Stomach (tissue), 8 donors: ENCODE measurements at regions not wholly inside any gene's neighbourhood (a gene's known extent, or its start where the extent isn't known, plus 50 kb on each side); places are given as distances from the start of the nearest gene placed in this dataset.

ENCODE experiments used
- DNase-seq, 2 donors: peaks; one replicate each; pipeline versions ENCODE4 v3.0.0 to v3.0.0-alpha.2; 2013 to 2019
- H3K27ac ChIP-seq, 5 donors: fragments of 200-600 bp in 4 of 5; sonication (generic) in 4 of 5; one replicate each; pipeline ENCODE4 v1.5.1; 2013 to 2019; ENCODE audit warnings: mild to moderate bottlenecking in 1 of 5, moderate library complexity in 1 of 5
- H3K27me3 ChIP-seq, 3 donors: fragments of 200-600 bp; sonication (generic); one replicate each; pipeline ENCODE4 v1.5.1; 2017 to 2019; ENCODE audit warnings: mixed run types in 1 of 3
- H3K36me3 ChIP-seq, 4 donors: fragments of 200-600 bp; sonication (generic); 1 replicate in 3 of 4; 2 replicates in 1 of 4; pipeline ENCODE4 v1.5.1; 2016 to 2019
- H3K4me1 ChIP-seq, 4 donors: fragments of 200-600 bp; sonication (generic); one replicate each; pipeline ENCODE4 v1.5.1; 2016 to 2019
- H3K4me3 ChIP-seq, 4 donors: fragments of 200-600 bp; sonication (generic) in 3 of 4; one replicate each; pipeline ENCODE4 v1.5.1; 2016 to 2019; ENCODE audit warnings: mild to moderate bottlenecking in 1 of 4
- H3K9me3 ChIP-seq, 4 donors: fragments of 200-600 bp; sonication (generic); one replicate each; pipeline ENCODE4 v1.5.1; 2016 to 2019
- CTCF ChIP-seq, 7 experiments: fragments of 450-650 bp in 4 of 7; fragments of 200-600 bp in 3 of 7; sonication (generic) in 3 of 7; IDR thresholded peaks; one replicate each; pipeline ENCODE4 v1.5.1; 2016 to 2019; ENCODE audit warnings: antibody characterized with exemption in 7 of 7, control low read depth in 2 of 7, mild to moderate bottlenecking in 1 of 7
- EP300 ChIP-seq: sonication (generic); formaldehyde crosslinking; IDR thresholded peaks from one replicate; pipeline ENCODE4 v1.6.1; 2017; ENCODE audit warnings: antibody characterized with exemption
- POLR2A ChIP-seq, 4 donors: fragments of 450-650 bp; IDR thresholded peaks; one replicate each; pipeline ENCODE4 v1.6.1; 2016; ENCODE audit warnings: antibody characterized with exemption in 4 of 4, control low read depth in 2 of 4, mild to moderate bottlenecking in 1 of 4, moderate library complexity in 1 of 4
- POLR2AphosphoS5 ChIP-seq, 3 donors: sonication (generic); formaldehyde crosslinking; IDR thresholded peaks; one replicate each; pipeline ENCODE4 v1.6.1; 2016; ENCODE audit warnings: antibody characterized with exemption in 3 of 3
- WGBS, 5 donors: extraction: QIAGEN DNeasy Blood & Tissue Kit in 3 of 5; methylation state at CpG; one replicate each; pipeline versions ENCODE4 v1.1.5 to v1.1.7; 2013 to 2018; 5-methylcytosine and 5-hydroxymethylcytosine counted together
- intact Hi-C: fragments of 100-400 bp; cut with DNase I; formaldehyde crosslinking; loops from one replicate; pipeline ENCODE4 v1.15.1; 2023; ENCODE audit warnings: low total_unique reads
- donor health status: healthy with polysubstance abuse.
- donor health status: Bipolar disorder and iron deficiency.
- donor health status: healthy.

GRCh38 chr3:197376020-197376419, 77.6 kb upstream of the DLG1 start:
- H3K9me3 ChIP-seq: no peaks in the 10 kb centered on the region
- intact Hi-C loops: no loop called here

GRCh38 chr3:197375001-197375441, 76.6 kb upstream of the DLG1 start:
- Histone ChIP-seq H3K9me3 (no peaks in the 10 kb centered on the region), H3K4me3 (no peak overlapping the region), H3K27me3 (no peaks in the 10 kb centered on the region), H3K36me3 (no peaks in the 10 kb centered on the region), H3K27ac (no peak overlapping the region), H3K4me1 (peaks cover 0 to 18% (median 12%) of the 10 kb centered on the region in 4 donors)
- intact Hi-C loops: no loop called here
- 88 to 95% (median 93%) methylated on average over 11 of the region's 11 CpGs for WGBS, 5 donors
- DNase-seq: no peak
- TF ChIP-seq POLR2AphosphoS5 (IDR thresholded peaks at IDR 0.05) (no peak), CTCF (IDR thresholded peaks at IDR 0.05) (no peak), EP300 (no peak), POLR2A (IDR thresholded peaks at IDR 0.05) (no peak)

More at GRCh38 chr3:197376020-197376419, 77.6 kb upstream of the DLG1 start:
- no peak overlapping the region for H3K27ac ChIP-seq
- H3K4me1 ChIP-seq: peaks cover 0 to 18% (median 12%) of the 10 kb centered on the region in 4 donors
- no peak overlapping the region for H3K4me3 ChIP-seq
- H3K27me3 ChIP-seq: no peaks in the 10 kb centered on the region
- TF ChIP-seq POLR2A (IDR thresholded peaks at IDR 0.05): no peak
- TF ChIP-seq POLR2AphosphoS5 (IDR thresholded peaks at IDR 0.05): no peak
- no peak for TF ChIP-seq EP300
- no peak for TF ChIP-seq CTCF (IDR thresholded peaks at IDR 0.05)
- WGBS, 5 donors: 89 to 98% (median 95%) methylated on average over 4 of the region's 4 CpGs
- no peak for DNase-seq
- no peaks in the 10 kb centered on the region for H3K36me3 ChIP-seq

GRCh38 chr3:197373096-197373495, 74.7 kb upstream of the DLG1 start:
- H3K4me1 ChIP-seq: peaks cover 0 to 18% (median 12%) of the 10 kb centered on the region in 4 donors
- H3K27me3 ChIP-seq: no peaks in the 10 kb centered on the region
- peak overlapping the region in 1 of 5 donors; percentile 10 for H3K27ac ChIP-seq
- no peak for TF ChIP-seq EP300
- no peak for TF ChIP-seq POLR2AphosphoS5 (IDR thresholded peaks at IDR 0.05)
- TF ChIP-seq CTCF (IDR thresholded peaks at IDR 0.05): no peak
- no peak for TF ChIP-seq POLR2A (IDR thresholded peaks at IDR 0.05)
- H3K4me3 ChIP-seq: no peak overlapping the region
- 88 to 96% (median 90%) methylated on average over 8 of the region's 8 CpGs for WGBS, 5 donors
- no peaks in the 10 kb centered on the region for H3K36me3 ChIP-seq
- intact Hi-C loops: no loop called here
- no peaks in the 10 kb centered on the region for H3K9me3 ChIP-seq
- no peak for DNase-seq

GRCh38 chr3:197372047-197372661, 73.7 kb upstream of the DLG1 start:
- WGBS, 5 donors: 18 to 40% (median 26%) methylated on average over 7 of the region's 7 CpGs
- intact Hi-C loops: no loop called here
- peak overlapping the region in 4 of 5 donors; percentile 10 to 38 (median 21) for H3K27ac ChIP-seq
- DNase-seq: peak; percentile 39 to 81
- TF ChIP-seq CTCF (IDR thresholded peaks at IDR 0.05): no peak
- TF ChIP-seq EP300: no peak
- no peak for TF ChIP-seq POLR2A (IDR thresholded peaks at IDR 0.05)
- TF ChIP-seq POLR2AphosphoS5 (IDR thresholded peaks at IDR 0.05): no peak
- no peak overlapping the region for H3K4me3 ChIP-seq
- no peaks in the 10 kb centered on the region for H3K9me3 ChIP-seq
- peaks cover 3 to 23% (median 18%) of the 10 kb centered on the region in 4 donors for H3K4me1 ChIP-seq
- no peaks in the 10 kb centered on the region for H3K36me3 ChIP-seq
- H3K27me3 ChIP-seq: no peaks in the 10 kb centered on the region
